Neural crest cell (in vitro differentiated cells): ENCODE measurements at regions not wholly inside any gene's neighbourhood (a gene's known extent, or its start where the extent isn't known, plus 50 kb on each side); places are given as distances from the start of the nearest gene placed in this dataset.
"Not testable (repeated sequence)": the region's sequence is repeated elsewhere in the genome, so short reads cannot be mapped to it uniquely, and the experiment has no call there.

Source experiments
- DNase-seq: peaks from one replicate; pipeline ENCODE4 v3.0.0; 2021; ENCODE audit warnings: low read depth, mixed read lengths, low spot score
- H3K27ac Mint-ChIP-seq: one replicate; pipeline ENCODE4 v1.8.0; 2021; ENCODE audit warnings: mild to moderate bottlenecking, mixed read lengths; ENCODE audit not compliant: unreplicated experiment
- H3K27me3 Mint-ChIP-seq: 2 replicates; pipeline ENCODE4 v1.8.0; 2021; ENCODE audit warnings: low read depth, mild to moderate bottlenecking, mixed read lengths
- H3K36me3 Mint-ChIP-seq: 2 replicates; pipeline ENCODE4 v1.8.0; 2021; ENCODE audit warnings: low read depth, mild to moderate bottlenecking, mixed read lengths
- H3K4me1 Mint-ChIP-seq: 2 replicates; pipeline ENCODE4 v1.8.0; 2021; ENCODE audit warnings: mixed read lengths
- H3K4me3 Mint-ChIP-seq: one replicate; pipeline ENCODE4 v1.8.0; 2021; ENCODE audit warnings: mild to moderate bottlenecking, mixed read lengths
- H3K9me3 Mint-ChIP-seq: 2 replicates; pipeline ENCODE4 v1.8.0; 2021; ENCODE audit warnings: mixed read lengths
- TF ChIP-seq, protein P1 (sequence below): fragments of 200-600 bp; sonication (generic); conservative IDR thresholded peaks from 2 replicates; pipeline ENCODE4 v1.5.0; 2021; ENCODE audit warnings: antibody characterized with exemption, mild to moderate bottlenecking

DNA sequence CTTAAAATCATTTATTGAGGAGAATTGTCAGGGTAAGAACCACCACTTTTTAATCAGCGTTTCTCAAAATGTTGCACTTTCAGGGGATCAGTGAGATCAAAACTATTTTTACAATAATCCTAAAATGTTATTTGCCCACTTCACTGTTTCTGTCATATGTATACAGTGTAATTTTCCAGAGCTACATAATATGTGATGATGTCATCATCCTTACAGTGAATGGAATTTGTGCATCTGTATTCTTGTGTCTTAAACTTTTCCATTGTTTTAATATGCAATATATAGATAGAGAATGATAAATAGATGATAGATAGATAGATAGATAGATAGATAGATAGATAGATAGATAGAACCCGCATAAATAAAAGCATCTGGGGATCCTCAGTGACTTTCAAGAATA lies 518.0 kb downstream of the ADCYAP1 start:
- no peaks in the 10 kb centered on the region for H3K36me3 Mint-ChIP-seq
- TF ChIP-seq, protein P1, sequence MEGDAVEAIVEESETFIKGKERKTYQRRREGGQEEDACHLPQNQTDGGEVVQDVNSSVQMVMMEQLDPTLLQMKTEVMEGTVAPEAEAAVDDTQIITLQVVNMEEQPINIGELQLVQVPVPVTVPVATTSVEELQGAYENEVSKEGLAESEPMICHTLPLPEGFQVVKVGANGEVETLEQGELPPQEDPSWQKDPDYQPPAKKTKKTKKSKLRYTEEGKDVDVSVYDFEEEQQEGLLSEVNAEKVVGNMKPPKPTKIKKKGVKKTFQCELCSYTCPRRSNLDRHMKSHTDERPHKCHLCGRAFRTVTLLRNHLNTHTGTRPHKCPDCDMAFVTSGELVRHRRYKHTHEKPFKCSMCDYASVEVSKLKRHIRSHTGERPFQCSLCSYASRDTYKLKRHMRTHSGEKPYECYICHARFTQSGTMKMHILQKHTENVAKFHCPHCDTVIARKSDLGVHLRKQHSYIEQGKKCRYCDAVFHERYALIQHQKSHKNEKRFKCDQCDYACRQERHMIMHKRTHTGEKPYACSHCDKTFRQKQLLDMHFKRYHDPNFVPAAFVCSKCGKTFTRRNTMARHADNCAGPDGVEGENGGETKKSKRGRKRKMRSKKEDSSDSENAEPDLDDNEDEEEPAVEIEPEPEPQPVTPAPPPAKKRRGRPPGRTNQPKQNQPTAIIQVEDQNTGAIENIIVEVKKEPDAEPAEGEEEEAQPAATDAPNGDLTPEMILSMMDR: no peak
- H3K9me3 Mint-ChIP-seq: no peaks in the 10 kb centered on the region
- DNase-seq: no peak
- no peak overlapping the region for H3K27ac Mint-ChIP-seq
- H3K27me3 Mint-ChIP-seq: peaks cover 9% of the 10 kb centered on the region
- no peak overlapping the region for H3K4me3 Mint-ChIP-seq
- H3K4me1 Mint-ChIP-seq: no peaks in the 10 kb centered on the region

DNA sequence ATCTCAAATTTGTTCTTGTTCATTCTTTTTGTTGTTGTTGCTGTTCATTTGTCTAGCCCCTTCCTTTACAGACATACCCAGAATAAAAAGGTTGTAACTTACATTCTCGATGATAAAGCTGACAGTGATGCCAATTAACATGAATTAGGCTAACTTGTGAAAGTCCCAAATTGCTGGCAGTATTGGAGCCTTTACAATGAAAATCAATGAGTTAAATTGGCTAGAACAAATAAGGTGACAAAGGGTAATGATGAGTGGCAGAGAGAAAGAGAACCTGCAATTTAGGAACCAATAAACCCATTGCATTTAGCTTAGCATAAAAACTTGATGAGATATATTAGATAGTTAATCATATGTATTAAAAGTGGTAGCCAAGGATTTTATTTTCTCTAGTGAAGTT lies 521.0 kb downstream of the ADCYAP1 start:
- H3K4me3 Mint-ChIP-seq: no peak overlapping the region
- no peaks in the 10 kb centered on the region for H3K36me3 Mint-ChIP-seq
- no peak for DNase-seq
- H3K27ac Mint-ChIP-seq: no peak overlapping the region
- TF ChIP-seq, protein P1: no peak
- no peaks in the 10 kb centered on the region for H3K4me1 Mint-ChIP-seq
- no peaks in the 10 kb centered on the region for H3K9me3 Mint-ChIP-seq
- H3K27me3 Mint-ChIP-seq: peaks cover 9% of the 10 kb centered on the region

DNA sequence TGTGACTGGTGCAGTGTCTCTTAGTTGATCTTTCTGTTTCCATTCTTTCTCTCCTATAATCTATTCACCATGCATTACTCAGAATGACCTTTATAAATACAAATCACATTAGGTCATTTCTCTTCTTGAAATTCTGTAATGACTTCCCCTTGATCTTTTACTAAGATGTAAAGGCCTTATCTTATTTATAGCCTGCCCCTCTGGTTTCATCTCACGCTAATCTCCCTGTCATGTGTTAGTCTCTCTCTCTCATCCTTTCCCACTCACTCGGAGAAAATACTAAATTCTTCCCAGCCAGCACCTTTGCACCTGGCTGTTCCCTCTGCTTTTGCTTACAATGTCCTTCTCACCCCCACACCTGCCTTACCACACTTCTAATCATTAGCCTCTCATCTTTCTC lies 530.8 kb downstream of the ADCYAP1 start:
- H3K27ac Mint-ChIP-seq: no peak overlapping the region
- no peak overlapping the region for H3K4me3 Mint-ChIP-seq
- H3K27me3 Mint-ChIP-seq: no peaks in the 10 kb centered on the region
- TF ChIP-seq, protein P1: no peak
- H3K9me3 Mint-ChIP-seq: no peaks in the 10 kb centered on the region
- no peaks in the 10 kb centered on the region for H3K36me3 Mint-ChIP-seq
- no peaks in the 10 kb centered on the region for H3K4me1 Mint-ChIP-seq
- DNase-seq: no peak

DNA sequence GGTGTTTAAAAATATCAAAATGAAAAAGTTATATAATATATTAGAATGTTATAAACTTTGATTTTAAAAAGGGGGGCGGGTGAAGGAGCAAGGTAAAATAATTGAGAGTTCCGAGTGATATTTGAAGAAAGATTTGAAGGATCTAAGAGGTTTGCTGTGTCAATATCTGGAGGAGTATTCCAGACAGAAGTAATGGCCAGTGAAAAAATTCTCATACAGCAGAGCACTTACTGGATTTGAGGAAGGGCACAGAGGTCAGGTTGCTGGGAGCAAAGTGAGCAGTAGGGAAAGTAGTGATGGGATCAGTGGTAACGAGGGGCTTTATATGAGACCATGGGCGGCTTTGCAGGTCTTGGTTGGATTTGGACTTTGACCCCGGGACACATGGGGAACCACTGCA lies 531.5 kb downstream of the ADCYAP1 start:
- Mint-ChIP-seq H3K27me3 (peaks cover 3% of the 10 kb centered on the region), H3K27ac (no peak overlapping the region), H3K4me3 (no peak overlapping the region), H3K4me1 (no peaks in the 10 kb centered on the region), H3K36me3 (no peaks in the 10 kb centered on the region), H3K9me3 (no peaks in the 10 kb centered on the region)
- no peak for DNase-seq
- TF ChIP-seq, protein P1: no peak

DNA sequence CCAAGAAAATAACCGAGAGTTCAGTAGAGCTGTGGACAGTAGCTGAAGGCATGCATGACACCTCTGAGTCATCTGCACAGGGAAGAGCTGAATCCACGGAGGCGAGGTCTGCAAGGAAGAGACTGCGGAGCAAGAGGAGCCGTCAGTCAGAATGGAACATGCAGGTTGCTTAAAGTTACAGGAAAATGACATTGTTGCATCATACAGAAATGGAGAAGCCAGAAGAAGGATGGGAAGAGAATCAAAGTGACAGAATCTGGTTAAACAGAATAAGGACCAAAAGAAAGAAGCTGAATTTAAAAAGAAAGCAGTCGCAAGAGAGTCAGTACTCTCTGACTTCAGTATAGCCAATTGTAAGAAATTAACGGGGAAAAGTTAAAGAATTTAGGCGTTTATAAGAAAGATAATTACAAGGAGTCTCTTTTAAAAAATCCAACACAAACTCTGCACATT lies 533.8 kb downstream of the ADCYAP1 start:
- Mint-ChIP-seq H3K27ac (no peak overlapping the region), H3K36me3 (no peaks in the 10 kb centered on the region), H3K4me1 (no peaks in the 10 kb centered on the region), H3K9me3 (no peaks in the 10 kb centered on the region), H3K27me3 (peaks cover 3% of the 10 kb centered on the region), H3K4me3 (no peak overlapping the region)
- DNase-seq: no peak
- TF ChIP-seq, protein P1: no peak

DNA sequence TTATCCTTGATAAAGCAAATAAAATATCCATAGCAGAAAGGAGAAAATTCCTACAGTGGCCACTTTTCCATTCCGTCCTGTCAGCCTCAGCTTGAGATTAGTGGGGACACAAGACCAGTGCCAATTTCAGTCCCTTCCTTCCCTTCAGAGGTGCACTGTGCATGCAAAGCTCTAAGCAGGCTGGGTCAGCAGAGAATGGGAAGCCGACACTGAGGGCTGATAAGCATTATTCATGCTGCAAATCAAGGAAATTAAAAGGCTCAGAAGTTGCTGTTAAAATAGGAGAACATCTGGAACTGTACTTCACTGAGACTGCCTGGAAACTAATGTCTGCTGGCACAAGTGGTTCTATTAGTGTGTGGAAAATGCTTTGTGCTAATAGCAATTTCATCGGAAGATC lies 534.3 kb downstream of the ADCYAP1 start:
- H3K36me3 Mint-ChIP-seq: no peaks in the 10 kb centered on the region
- peaks cover 3% of the 10 kb centered on the region for H3K27me3 Mint-ChIP-seq
- no peak overlapping the region for H3K4me3 Mint-ChIP-seq
- H3K4me1 Mint-ChIP-seq: no peaks in the 10 kb centered on the region
- H3K9me3 Mint-ChIP-seq: no peaks in the 10 kb centered on the region
- no peak overlapping the region for H3K27ac Mint-ChIP-seq
- TF ChIP-seq, protein P1: no peak
- DNase-seq: no peak

DNA sequence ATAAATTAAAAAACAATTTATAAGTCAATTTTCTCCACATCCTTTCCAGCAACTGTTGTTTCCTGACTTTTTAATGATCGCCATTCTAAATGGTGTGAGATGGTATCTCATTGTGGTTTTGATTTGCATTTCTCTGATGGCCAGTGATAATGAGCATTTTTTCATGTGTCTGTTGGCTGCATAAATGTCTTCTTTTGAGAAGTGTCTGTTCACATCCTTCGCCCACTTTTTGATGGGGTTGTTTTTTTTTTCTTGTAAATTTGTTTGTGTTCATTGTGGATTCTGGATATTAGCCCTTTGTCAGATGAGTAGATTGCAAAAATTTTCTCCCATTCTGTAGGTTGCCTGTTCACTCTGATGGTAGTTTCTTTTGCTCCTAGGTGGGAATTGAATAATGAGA lies 539.4 kb downstream of the ADCYAP1 start:
- not testable (repeated sequence) for DNase-seq, H3K4me3 Mint-ChIP-seq, H3K9me3 Mint-ChIP-seq, H3K27ac Mint-ChIP-seq, H3K4me1 Mint-ChIP-seq, H3K27me3 Mint-ChIP-seq, H3K36me3 Mint-ChIP-seq
